IMR-90 (cell line): ENCODE measurements at regions not wholly inside any gene's neighbourhood (a gene's known extent, or its start where the extent isn't known, plus 50 kb on each side); places are given as distances from the start of the nearest gene placed in this dataset.
"Not testable (repeated sequence)": the region's sequence is repeated elsewhere in the genome, so short reads cannot be mapped to it uniquely, and the experiment has no call there.

Experiments
- ATAC-seq: fragments of 200-7000 bp; cut with Tn5 transposase; 2 replicates; pipeline ENCODE4 v1.9.1; 2020; ENCODE audit warnings: low read depth, mild to moderate bottlenecking, moderate library complexity
- BruUV-seq: library from RNA; stranded (reverse); fragments of 400-500 nt; replicated peaks from 2 replicates; lab custom pipeline; 2021; lab: Mats Ljungman, UMichigan
- CTCF ChIA-PET: fragments of 300-600 bp; formaldehyde crosslinking; extraction: SDS; loops from one replicate; lab custom pipeline; 2021; ENCODE audit warnings: antibody characterized with exemption; lab: Yijun Ruan, JAX
- POLR2A ChIA-PET: fragments of 300-600 bp; sonication (Branson Sonifier 250); formaldehyde crosslinking; loops from one replicate; lab custom pipeline; 2022; ENCODE audit warnings: antibody characterized with exemption; ENCODE audit not compliant: unreplicated experiment; lab: Charles Lee
- DNase-seq: peaks from one replicate; pipeline ENCODE4 v3.0.0; 2013
- H2AFZ ChIP-seq: replicated peaks from 2 replicates; pipeline ENCODE3; 2013; ENCODE audit warnings: low read length, mild to moderate bottlenecking; ENCODE audit not compliant: poor library complexity
- H2AK5ac ChIP-seq: 2 replicates; pipeline ENCODE4 v1.6.1; 2013; ENCODE audit warnings: low read depth, low read length, inconsistent platforms
- H2AK9ac ChIP-seq: replicated peaks from 2 replicates; pipeline ENCODE3; 2013; ENCODE audit warnings: mild to moderate bottlenecking, low read depth, low read length, moderate library complexity; ENCODE audit not compliant: poor library complexity
- H2BK120ac ChIP-seq: 2 replicates; pipeline ENCODE4 v1.6.1; 2013; ENCODE audit warnings: low read depth, low read length, inconsistent platforms
- H2BK15ac ChIP-seq: 3 replicates; pipeline ENCODE4 v1.6.1; 2013; ENCODE audit warnings: low read depth, low read length, inconsistent platforms
- H2BK20ac ChIP-seq: 2 replicates; pipeline ENCODE4 v1.6.1; 2013; ENCODE audit warnings: low read depth, mild to moderate bottlenecking, inconsistent platforms, low read length, moderate library complexity
- H2BK5ac ChIP-seq: 2 replicates; pipeline ENCODE4 v1.6.1; 2013; ENCODE audit warnings: mild to moderate bottlenecking, low read depth, low read length, inconsistent platforms; ENCODE audit not compliant: poor library complexity, severe bottlenecking
- H3K14ac ChIP-seq: replicated peaks from 2 replicates; pipeline ENCODE4 v1.6.1; 2013; ENCODE audit warnings: low read depth, low read length, inconsistent platforms
- H3K18ac ChIP-seq: 2 replicates; pipeline ENCODE4 v1.6.1; 2013; ENCODE audit warnings: low read depth, low read length, control low read depth
- H3K23ac ChIP-seq: 2 replicates; pipeline ENCODE4 v1.6.1; 2013; ENCODE audit warnings: low read depth, low read length, inconsistent platforms
- H3K27ac ChIP-seq: 2 replicates; pipeline ENCODE4 v1.5.1; 2013; ENCODE audit warnings: mild to moderate bottlenecking, control low read depth, low read length; ENCODE audit not compliant: insufficient read depth
- H3K27me3 ChIP-seq: 2 replicates; pipeline ENCODE4 v1.6.1; 2013; ENCODE audit warnings: low read length; ENCODE audit not compliant: control insufficient read depth, insufficient read depth
- H3K36me3 ChIP-seq: 2 replicates; pipeline ENCODE4 v1.6.1; 2013; ENCODE audit warnings: low read length, mixed read lengths; ENCODE audit not compliant: control insufficient read depth, insufficient read depth
- H3K4ac ChIP-seq: 2 replicates; pipeline ENCODE4 v1.6.1; 2013; ENCODE audit warnings: low read depth, low read length, inconsistent platforms
- H3K4me1 ChIP-seq: 2 replicates; pipeline ENCODE4 v1.6.1; 2013; ENCODE audit warnings: low read length, mixed read lengths; ENCODE audit not compliant: control insufficient read depth, insufficient read depth
- H3K4me2 ChIP-seq: 2 replicates; pipeline ENCODE4 v1.6.1; 2013; ENCODE audit warnings: low read depth, mild to moderate bottlenecking, control low read depth, low read length, moderate library complexity
- H3K4me3 ChIP-seq: 2 replicates; pipeline ENCODE4 v1.5.1; 2013; ENCODE audit warnings: low read depth, mild to moderate bottlenecking, control low read depth, low read length, moderate library complexity; ENCODE audit not compliant: insufficient read depth
- H3K56ac ChIP-seq: 2 replicates; pipeline ENCODE4 v1.6.1; 2013; ENCODE audit warnings: low read length, inconsistent platforms; ENCODE audit not compliant: insufficient read depth; ENCODE audit errors: extremely low read depth
- H3K79me1 ChIP-seq, 2 experiments: 2 replicates each; pipeline ENCODE4 v1.6.1; 2013; ENCODE audit warnings: low read length in 2 of 2, inconsistent platforms in 1 of 2, low read depth in 1 of 2
- H3K9ac ChIP-seq: 2 replicates; pipeline ENCODE4 v1.6.1; 2013; ENCODE audit warnings: low read depth, low read length, control low read depth
- H3K9me1 ChIP-seq: 2 replicates; pipeline ENCODE4 v1.6.1; 2013; ENCODE audit warnings: low read length, inconsistent platforms; ENCODE audit not compliant: insufficient read depth
- H3K9me3 ChIP-seq: 2 replicates; pipeline ENCODE4 v1.6.1; 2013; ENCODE audit warnings: low read length; ENCODE audit not compliant: control insufficient read depth, insufficient read depth
- H4K20me1 ChIP-seq: 2 replicates; pipeline ENCODE4 v1.6.1; 2013; ENCODE audit warnings: low read length, inconsistent platforms; ENCODE audit not compliant: insufficient read depth
- H4K5ac ChIP-seq: 2 replicates; pipeline ENCODE4 v1.6.1; 2013; ENCODE audit warnings: mild to moderate bottlenecking, low read depth, low read length, control low read depth
- H4K8ac ChIP-seq, 2 experiments: 2 replicates each; pipeline ENCODE4 v1.6.1; 2013; ENCODE audit warnings: low read depth in 2 of 2, low read length in 2 of 2, control low read depth in 1 of 2, inconsistent platforms in 1 of 2
- H4K91ac ChIP-seq: 2 replicates; pipeline ENCODE4 v1.6.1; 2013; ENCODE audit warnings: low read depth, low read length, inconsistent platforms; ENCODE audit not compliant: insufficient read depth
- WGBS, 2 experiments: methylation state at CpG; one replicate each; pipeline versions ENCODE4 v1.1.5 to v1.1.7; 2013; ENCODE audit warnings: missing lambda C conversion rate in 2 of 2; ENCODE audit not compliant: insufficient read length in 1 of 2; ENCODE audit errors: extremely low coverage in 2 of 2; 5-methylcytosine and 5-hydroxymethylcytosine counted together
- dilution Hi-C: fragments of 300-500 bp; cut with HindIII; formaldehyde crosslinking; loops from one replicate; pipeline ENCODE4 v1.14.3; 2018; ENCODE audit warnings: low sequenced_read_pairs; ENCODE audit not compliant: unreplicated experiment
- in situ Hi-C: fragments of 300-500 bp; cut with MboI; formaldehyde crosslinking; loops from 3 replicates; pipeline ENCODE4 v1.14.3; 2019; ENCODE audit warnings: low sequenced_read_pairs, inconsistent platforms, mixed read lengths
- intact Hi-C: fragments of 100-400 bp; cut with micrococcal nuclease; formaldehyde crosslinking; loops from 2 replicates; pipeline ENCODE4 v1.10.0; 2022

GRCh38 chr10:91098021-91098420 lies 122.4 kb upstream of the PCGF5 start:
- H3K9me3 ChIP-seq, H3K56ac ChIP-seq, H3K4me2 ChIP-seq, H4K20me1 ChIP-seq, H2AK5ac ChIP-seq, H2AFZ ChIP-seq, H3K79me1 ChIP-seq, POLR2A ChIA-PET, H3K4ac ChIP-seq, BruUV-seq, H2BK15ac ChIP-seq, H3K9me1 ChIP-seq, DNase-seq, H3K9ac ChIP-seq, H3K23ac ChIP-seq, H2BK120ac ChIP-seq, intact Hi-C loops, H3K4me1 ChIP-seq, H3K36me3 ChIP-seq, H2BK5ac ChIP-seq, dilution Hi-C loops, H3K27ac ChIP-seq, H2AK9ac ChIP-seq, H4K8ac ChIP-seq, H4K91ac ChIP-seq, H3K14ac ChIP-seq, H3K4me3 ChIP-seq, CTCF ChIA-PET, H4K5ac ChIP-seq, H3K27me3 ChIP-seq, ATAC-seq, H2BK20ac ChIP-seq, in situ Hi-C loops, H3K18ac ChIP-seq: not testable (repeated sequence)
- no CpG with 5 or more reads among the region's 2 CpGs for WGBS, 2 experiments
